ENCODE measurements at regions not wholly inside any gene's neighbourhood (a gene's known extent, or its start where the extent isn't known, plus 50 kb on each side); places are given as distances from the start of the nearest gene placed in this dataset.

DNA sequence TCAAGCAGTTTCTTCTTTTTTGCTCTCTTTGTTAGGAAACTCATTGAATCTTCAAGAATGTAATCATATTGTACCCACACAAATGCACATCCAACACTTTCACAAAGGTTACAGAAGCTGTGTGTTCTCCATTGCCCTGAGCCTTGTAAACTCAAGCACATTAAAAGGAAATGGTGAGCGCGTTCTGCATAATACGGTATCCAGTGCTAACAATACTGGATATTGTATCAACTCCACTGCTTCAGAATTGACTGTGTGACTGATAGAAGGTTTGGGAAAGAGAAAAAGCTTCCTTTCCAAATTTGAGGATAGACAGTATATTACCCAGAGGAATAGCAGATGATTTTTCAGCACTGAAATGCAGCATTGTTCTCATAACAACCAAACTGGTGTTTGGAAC lies 268.9 kb upstream of the RBMS3 start:
- Histone ChIP-seq H3K23ac (ENCODE audit: low read depth, low read length, poor library complexity) (no peak overlapping the region), H3K79me1 (ENCODE audit: low read depth, low read length) (no peaks in the 10 kb centered on the region), H3K9ac (ENCODE audit: low read depth, low read length, poor library complexity) (no peak overlapping the region), H2BK12ac (ENCODE audit: low read length) (no peak overlapping the region), H3K4me3 (ENCODE audit: low read length in 2 of 2) (no peak overlapping the region), H3K27me3 (ENCODE audit: control insufficient read depth in 3 of 3, insufficient read depth in 3 of 3, low read depth in 1 of 3, low read length in 3 of 3) (no peaks in the 10 kb centered on the region), H4K8ac (ENCODE audit: low read depth, low read length) (no peak overlapping the region), H2AFZ (ENCODE audit: low read length) (no peak overlapping the region), H3K18ac (ENCODE audit: low read length) (no peak overlapping the region), H3K36me3 (replicated peaks in 1 of 2; ENCODE audit: control insufficient read depth in 2 of 2, insufficient read depth in 2 of 2, low read length in 2 of 2) (no peaks in the 10 kb centered on the region), H3K4ac (ENCODE audit: low read length) (no peak overlapping the region), H2BK120ac (ENCODE audit: low read depth, low read length) (no peak overlapping the region), H3K14ac (ENCODE audit: low read length) (no peak overlapping the region), H3K9me3 (replicated peaks in 1 of 2; ENCODE audit: control insufficient read depth in 2 of 2, insufficient read depth in 1 of 2, low read depth in 1 of 2, low read length in 2 of 2) (peaks cover 0 to 2% of the 10 kb centered on the region in 2 donors), H2AK5ac (ENCODE audit: low read depth, low read length) (no peak overlapping the region), H3K4me2 (ENCODE audit: insufficient read depth, low read length, poor library complexity, severe bottlenecking) (no peak overlapping the region), H3K4me1 (ENCODE audit: control insufficient read depth in 2 of 2, insufficient read depth in 1 of 2, low read depth in 1 of 2, low read length in 2 of 2) (peaks cover 0 to 12% of the 10 kb centered on the region in 2 donors), H2BK5ac (ENCODE audit: low read length) (no peak overlapping the region), H2BK15ac (ENCODE audit: low read length) (no peak overlapping the region), H3K27ac (replicated peaks; ENCODE audit: low read length) (no peak overlapping the region), H4K91ac (ENCODE audit: low read depth, low read length, poor library complexity) (no peak overlapping the region)
- DNase-seq (ENCODE audit: low spot score), result no peak
- no CpG with 5 or more reads among the region's 3 CpGs for WGBS, 2 donors (ENCODE audit: extremely low coverage in 2 of 2, insufficient read length in 2 of 2, insufficient replicate concordance in 1 of 2)

DNA sequence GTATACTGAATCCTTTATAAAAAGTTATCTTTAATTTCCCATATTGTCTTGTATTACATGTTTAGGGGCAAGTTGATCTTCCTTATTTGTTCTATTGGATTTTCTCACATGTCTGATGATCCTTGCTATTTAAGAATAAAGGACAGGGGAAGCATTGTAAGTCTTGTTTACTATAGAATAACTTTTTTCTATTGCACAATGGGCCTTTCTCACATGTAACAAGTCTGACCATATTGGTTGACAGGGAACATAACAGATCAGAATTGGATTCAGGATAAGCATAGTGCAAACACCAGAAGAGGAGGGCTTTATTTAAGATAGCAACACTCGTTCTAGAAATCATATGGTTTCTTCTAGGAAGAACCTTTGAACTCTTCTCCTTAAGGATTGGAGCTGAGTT lies 257.9 kb upstream of the RBMS3 start:
- Histone ChIP-seq H3K18ac (ENCODE audit: low read length) (no peak overlapping the region), H3K79me1 (ENCODE audit: low read depth, low read length) (no peaks in the 10 kb centered on the region)
- no peak for DNase-seq (ENCODE audit: low spot score)

DNA sequence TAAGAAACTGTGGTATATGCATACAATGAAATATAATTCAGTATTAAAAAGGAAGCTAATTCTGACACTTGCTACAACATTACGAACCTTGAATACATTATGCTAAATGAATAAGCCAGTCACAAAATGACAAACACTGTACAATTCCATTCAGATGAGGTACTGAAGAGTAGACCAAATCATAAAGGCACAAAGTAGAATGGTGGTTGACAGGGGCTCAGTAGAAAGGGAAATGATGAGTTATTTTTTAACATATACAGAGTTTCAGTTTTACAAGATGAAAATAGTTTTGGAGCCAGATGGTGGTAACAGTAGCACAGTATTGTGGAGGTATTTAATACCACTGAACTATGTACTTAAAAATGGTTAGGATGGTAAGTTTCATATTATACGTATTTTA lies 254.6 kb upstream of the RBMS3 start:
- H2BK5ac ChIP-seq (ENCODE audit: low read length), result no peak overlapping the region
- H3K9ac ChIP-seq (ENCODE audit: low read depth, low read length, poor library complexity), result no peak overlapping the region
- no peak overlapping the region for H2AK5ac ChIP-seq (ENCODE audit: low read depth, low read length)
- WGBS, 2 donors (ENCODE audit: extremely low coverage in 2 of 2, insufficient read length in 2 of 2, insufficient replicate concordance in 1 of 2), result no CpG with 5 or more reads among the region's 2 CpGs
- no peak overlapping the region for H3K4me3 ChIP-seq (ENCODE audit: low read length in 2 of 2)
- no peak overlapping the region for H2AFZ ChIP-seq (ENCODE audit: low read length)
- H2BK12ac ChIP-seq (ENCODE audit: low read length), result no peak overlapping the region
- H3K36me3 ChIP-seq (replicated peaks in 1 of 2; ENCODE audit: control insufficient read depth in 2 of 2, insufficient read depth in 2 of 2, low read length in 2 of 2), result no peaks in the 10 kb centered on the region
- no peak overlapping the region for H2BK120ac ChIP-seq (ENCODE audit: low read depth, low read length)
- no peaks in the 10 kb centered on the region for H3K4me1 ChIP-seq (ENCODE audit: control insufficient read depth in 2 of 2, insufficient read depth in 1 of 2, low read depth in 1 of 2, low read length in 2 of 2)
- H3K14ac ChIP-seq (ENCODE audit: low read length), result no peak overlapping the region
- H3K18ac ChIP-seq (ENCODE audit: low read length), result no peak overlapping the region
- no peaks in the 10 kb centered on the region for H3K79me1 ChIP-seq (ENCODE audit: low read depth, low read length)
- H4K91ac ChIP-seq (ENCODE audit: low read depth, low read length, poor library complexity), result no peak overlapping the region
- H3K4ac ChIP-seq (ENCODE audit: low read length), result no peak overlapping the region
- no peak for DNase-seq (ENCODE audit: low spot score)
- H3K27ac ChIP-seq (replicated peaks; ENCODE audit: low read length), result no peak overlapping the region
- H3K27me3 ChIP-seq (ENCODE audit: control insufficient read depth in 3 of 3, insufficient read depth in 3 of 3, low read depth in 1 of 3, low read length in 3 of 3), result no peaks in the 10 kb centered on the region
- H3K23ac ChIP-seq (ENCODE audit: low read depth, low read length, poor library complexity), result no peak overlapping the region
- H2BK15ac ChIP-seq (ENCODE audit: low read length), result no peak overlapping the region
- H3K4me2 ChIP-seq (ENCODE audit: insufficient read depth, low read length, poor library complexity, severe bottlenecking), result no peak overlapping the region
- H4K8ac ChIP-seq (ENCODE audit: low read depth, low read length), result no peak overlapping the region
- peaks cover 0 to 3% of the 10 kb centered on the region in 2 donors for H3K9me3 ChIP-seq (replicated peaks in 1 of 2; ENCODE audit: control insufficient read depth in 2 of 2, insufficient read depth in 1 of 2, low read depth in 1 of 2, low read length in 2 of 2)

More for the DNA sequence above, 257.9 kb upstream of the RBMS3 start:
- Histone ChIP-seq H3K4ac (ENCODE audit: low read length) (no peak overlapping the region), H3K27me3 (ENCODE audit: control insufficient read depth in 3 of 3, insufficient read depth in 3 of 3, low read depth in 1 of 3, low read length in 3 of 3) (no peaks in the 10 kb centered on the region), H3K4me2 (ENCODE audit: insufficient read depth, low read length, poor library complexity, severe bottlenecking) (no peak overlapping the region), H3K36me3 (replicated peaks in 1 of 2; ENCODE audit: control insufficient read depth in 2 of 2, insufficient read depth in 2 of 2, low read length in 2 of 2) (no peaks in the 10 kb centered on the region), H2BK120ac (ENCODE audit: low read depth, low read length) (no peak overlapping the region), H3K23ac (ENCODE audit: low read depth, low read length, poor library complexity) (no peak overlapping the region), H3K4me1 (ENCODE audit: control insufficient read depth in 2 of 2, insufficient read depth in 1 of 2, low read depth in 1 of 2, low read length in 2 of 2) (no peaks in the 10 kb centered on the region), H4K8ac (ENCODE audit: low read depth, low read length) (no peak overlapping the region), H2BK15ac (ENCODE audit: low read length) (no peak overlapping the region), H4K91ac (ENCODE audit: low read depth, low read length, poor library complexity) (no peak overlapping the region), H2BK12ac (ENCODE audit: low read length) (no peak overlapping the region), H3K4me3 (ENCODE audit: low read length in 2 of 2) (no peak overlapping the region), H3K9me3 (replicated peaks in 1 of 2; ENCODE audit: control insufficient read depth in 2 of 2, insufficient read depth in 1 of 2, low read depth in 1 of 2, low read length in 2 of 2) (peaks cover 0 to 3% of the 10 kb centered on the region in 2 donors), H3K14ac (ENCODE audit: low read length) (no peak overlapping the region), H2BK5ac (ENCODE audit: low read length) (no peak overlapping the region), H3K9ac (ENCODE audit: low read depth, low read length, poor library complexity) (no peak overlapping the region), H2AK5ac (ENCODE audit: low read depth, low read length) (no peak overlapping the region), H2AFZ (ENCODE audit: low read length) (no peak overlapping the region), H3K27ac (replicated peaks; ENCODE audit: low read length) (no peak overlapping the region)
- no CpG with 5 or more reads among the region's 1 CpG for WGBS, 2 donors (ENCODE audit: extremely low coverage in 2 of 2, insufficient read length in 2 of 2, insufficient replicate concordance in 1 of 2)

DNA sequence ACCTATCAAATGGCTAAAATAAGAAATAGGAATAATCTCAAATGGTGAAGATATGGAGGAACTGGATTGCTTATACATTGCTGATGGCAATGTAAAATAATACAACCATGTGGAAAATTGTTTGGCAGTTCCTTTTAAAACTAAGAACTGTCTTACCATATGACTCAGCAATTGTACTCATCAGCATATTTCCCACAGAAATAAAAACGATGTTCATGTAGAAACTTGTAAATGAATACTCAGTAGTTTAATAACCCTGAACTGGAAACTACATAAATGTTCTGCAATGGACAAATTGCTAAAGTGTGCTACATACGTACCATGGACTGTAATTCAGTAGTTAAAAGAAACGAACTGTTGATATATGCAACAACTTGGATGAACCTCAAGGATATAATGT lies 253.9 kb upstream of the RBMS3 start:
- no peak overlapping the region for H3K14ac ChIP-seq (ENCODE audit: low read length)
- no peak overlapping the region for H4K91ac ChIP-seq (ENCODE audit: low read depth, low read length, poor library complexity)
- H3K4me3 ChIP-seq (ENCODE audit: low read length in 2 of 2), result no peak overlapping the region
- no peak overlapping the region for H3K9ac ChIP-seq (ENCODE audit: low read depth, low read length, poor library complexity)
- H3K27me3 ChIP-seq (ENCODE audit: control insufficient read depth in 3 of 3, insufficient read depth in 3 of 3, low read depth in 1 of 3, low read length in 3 of 3), result no peaks in the 10 kb centered on the region
- H3K4me2 ChIP-seq (ENCODE audit: insufficient read depth, low read length, poor library complexity, severe bottlenecking), result no peak overlapping the region
- H3K9me3 ChIP-seq (replicated peaks in 1 of 2; ENCODE audit: control insufficient read depth in 2 of 2, insufficient read depth in 1 of 2, low read depth in 1 of 2, low read length in 2 of 2), result peaks cover 0 to 3% of the 10 kb centered on the region in 2 donors
- no peak overlapping the region for H2AFZ ChIP-seq (ENCODE audit: low read length)
- DNase-seq (ENCODE audit: low spot score), result no peak
- no peak overlapping the region for H3K23ac ChIP-seq (ENCODE audit: low read depth, low read length, poor library complexity)
- H3K4me1 ChIP-seq (ENCODE audit: control insufficient read depth in 2 of 2, insufficient read depth in 1 of 2, low read depth in 1 of 2, low read length in 2 of 2), result no peaks in the 10 kb centered on the region
- H4K8ac ChIP-seq (ENCODE audit: low read depth, low read length), result no peak overlapping the region
- no peaks in the 10 kb centered on the region for H3K79me1 ChIP-seq (ENCODE audit: low read depth, low read length)
- no CpG with 5 or more reads among the region's 3 CpGs for WGBS, 2 donors (ENCODE audit: extremely low coverage in 2 of 2, insufficient read length in 2 of 2, insufficient replicate concordance in 1 of 2)
- H3K36me3 ChIP-seq (replicated peaks in 1 of 2; ENCODE audit: control insufficient read depth in 2 of 2, insufficient read depth in 2 of 2, low read length in 2 of 2), result no peaks in the 10 kb centered on the region
- H2BK5ac ChIP-seq (ENCODE audit: low read length), result no peak overlapping the region
- no peak overlapping the region for H2BK12ac ChIP-seq (ENCODE audit: low read length)
- H2BK120ac ChIP-seq (ENCODE audit: low read depth, low read length), result no peak overlapping the region
- no peak overlapping the region for H2BK15ac ChIP-seq (ENCODE audit: low read length)
- H3K18ac ChIP-seq (ENCODE audit: low read length), result no peak overlapping the region
- H2AK5ac ChIP-seq (ENCODE audit: low read depth, low read length), result no peak overlapping the region
- no peak overlapping the region for H3K27ac ChIP-seq (replicated peaks; ENCODE audit: low read length)
- no peak overlapping the region for H3K4ac ChIP-seq (ENCODE audit: low read length)
